ENCODE measurements at regions not wholly inside any gene's neighbourhood (a gene's known extent, or its start where the extent isn't known, plus 50 kb on each side); places are given as distances from the start of the nearest gene placed in this dataset.

GRCh38 chr14:31950764-31951637 is 126.1 kb upstream of the ARHGAP5 start:
- TF ChIP-seq, protein P1, sequence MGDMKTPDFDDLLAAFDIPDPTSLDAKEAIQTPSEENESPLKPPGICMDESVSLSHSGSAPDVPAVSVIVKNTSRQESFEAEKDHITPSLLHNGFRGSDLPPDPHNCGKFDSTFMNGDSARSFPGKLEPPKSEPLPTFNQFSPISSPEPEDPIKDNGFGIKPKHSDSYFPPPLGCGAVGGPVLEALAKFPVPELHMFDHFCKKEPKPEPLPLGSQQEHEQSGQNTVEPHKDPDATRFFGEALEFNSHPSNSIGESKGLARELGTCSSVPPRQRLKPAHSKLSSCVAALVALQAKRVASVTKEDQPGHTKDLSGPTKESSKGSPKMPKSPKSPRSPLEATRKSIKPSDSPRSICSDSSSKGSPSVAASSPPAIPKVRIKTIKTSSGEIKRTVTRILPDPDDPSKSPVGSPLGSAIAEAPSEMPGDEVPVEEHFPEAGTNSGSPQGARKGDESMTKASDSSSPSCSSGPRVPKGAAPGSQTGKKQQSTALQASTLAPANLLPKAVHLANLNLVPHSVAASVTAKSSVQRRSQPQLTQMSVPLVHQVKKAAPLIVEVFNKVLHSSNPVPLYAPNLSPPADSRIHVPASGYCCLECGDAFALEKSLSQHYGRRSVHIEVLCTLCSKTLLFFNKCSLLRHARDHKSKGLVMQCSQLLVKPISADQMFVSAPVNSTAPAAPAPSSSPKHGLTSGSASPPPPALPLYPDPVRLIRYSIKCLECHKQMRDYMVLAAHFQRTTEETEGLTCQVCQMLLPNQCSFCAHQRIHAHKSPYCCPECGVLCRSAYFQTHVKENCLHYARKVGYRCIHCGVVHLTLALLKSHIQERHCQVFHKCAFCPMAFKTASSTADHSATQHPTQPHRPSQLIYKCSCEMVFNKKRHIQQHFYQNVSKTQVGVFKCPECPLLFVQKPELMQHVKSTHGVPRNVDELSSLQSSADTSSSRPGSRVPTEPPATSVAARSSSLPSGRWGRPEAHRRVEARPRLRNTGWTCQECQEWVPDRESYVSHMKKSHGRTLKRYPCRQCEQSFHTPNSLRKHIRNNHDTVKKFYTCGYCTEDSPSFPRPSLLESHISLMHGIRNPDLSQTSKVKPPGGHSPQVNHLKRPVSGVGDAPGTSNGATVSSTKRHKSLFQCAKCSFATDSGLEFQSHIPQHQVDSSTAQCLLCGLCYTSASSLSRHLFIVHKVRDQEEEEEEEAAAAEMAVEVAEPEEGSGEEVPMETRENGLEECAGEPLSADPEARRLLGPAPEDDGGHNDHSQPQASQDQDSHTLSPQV (IDR thresholded peaks at IDR 0.05), result no peak
- TF ChIP-seq SP1 (CRISPR knock-in tag; IDR thresholded peaks at IDR 0.05) (no peak), PHF21A (IDR thresholded peaks at IDR 0.05; ENCODE audit: borderline replicate concordance, low read depth) (no peak), ATF1 (CRISPR knock-in tag; IDR thresholded peaks at IDR 0.05) (no peak), ATF1 (tag; IDR thresholded peaks at IDR 0.05) (no peak), SIRT6 (IDR thresholded peaks at IDR 0.05; ENCODE audit: low read depth, low read length) (no peak), POLR2AphosphoS5 (IDR thresholded peaks at IDR 0.05; ENCODE audit: control insufficient read depth, insufficient read depth, low read depth, low read length) (no peak)
